HepG2 (cell line): ENCODE measurements at regions not wholly inside any gene's neighbourhood (a gene's known extent, or its start where the extent isn't known, plus 50 kb on each side); places are given as distances from the start of the nearest gene placed in this dataset.

ENCODE experiments used
- ATAC-seq: fragments of 200-7000 bp; cut with Tn5 transposase; 3 replicates; pipeline ENCODE4 v1.9.1; 2020; ENCODE audit warnings: mild to moderate bottlenecking, moderate library complexity
- BruUV-seq: library from RNA; stranded (reverse); fragments of 400-500 nt; replicated peaks from 2 replicates; lab custom pipeline; 2021; lab: Mats Ljungman, UMichigan
- CTCF ChIA-PET: fragments of 300-600 bp; formaldehyde crosslinking; extraction: SDS; loops from one replicate; lab custom pipeline; 2021; ENCODE audit warnings: low total read pairs, inconsistent platforms, low intra/inter-chr PET ratio; lab: Yijun Ruan, JAX
- POLR2A ChIA-PET: fragments of 350-600 bp; sonication (Branson Sonifier 250); formaldehyde crosslinking; loops from one replicate; lab custom pipeline; 2020; ENCODE audit warnings: antibody characterized with exemption, inconsistent platforms; lab: Yijun Ruan, JAX
- DNase-seq: peaks from one replicate; pipeline ENCODE4 v3.0.0-alpha.2; 2015; ENCODE audit warnings: low spot score
- FAIRE-seq: peaks from 3 replicates; lab custom pipeline; 2011; peaks lifted over from hg19 to GRCh38; lab: Jason Lieb, UNC
- H2AFZ ChIP-seq: one replicate; pipeline ENCODE4 v1.6.1; 2011; ENCODE audit warnings: low read length, inconsistent platforms
- H3K27ac ChIP-seq: fragments of 300-600 bp; 3 replicates; pipeline ENCODE4 v1.8.0; 2011; ENCODE audit warnings: mixed run types, mild to moderate bottlenecking, mixed read lengths, low read length, inconsistent platforms; ENCODE audit not compliant: insufficient read depth; ENCODE audit errors: extremely low read length
- H3K27me3 ChIP-seq, 2 experiments: fragments of 200-600 bp in 1 of 2; 2 replicates in 1 of 2; 3 replicates in 1 of 2; pipeline versions ENCODE4 v1.6.0 to v1.8.0; 2011; ENCODE audit warnings: low read length in 2 of 2, mild to moderate bottlenecking in 2 of 2, moderate library complexity in 2 of 2, inconsistent platforms in 1 of 2; ENCODE audit not compliant: insufficient read depth in 2 of 2, control insufficient read depth in 1 of 2
- H3K36me3 ChIP-seq, 2 experiments: fragments of 200-600 bp in 1 of 2; replicated peaks in 1 of 2; 2 replicates in 1 of 2; 3 replicates in 1 of 2; pipeline versions ENCODE4 v1.5.1 to v1.8.0; 2011; ENCODE audit warnings: low read length in 2 of 2, inconsistent platforms in 1 of 2; ENCODE audit not compliant: insufficient read depth in 2 of 2, control insufficient read depth in 1 of 2
- H3K4me1 ChIP-seq: 2 replicates; pipeline ENCODE4 v1.5.1; 2012; ENCODE audit warnings: low read length, inconsistent platforms; ENCODE audit not compliant: insufficient read depth
- H3K4me2 ChIP-seq: 2 replicates; pipeline ENCODE4 v1.6.0; 2011; ENCODE audit warnings: low read depth, low read length, inconsistent platforms
- H3K4me3 ChIP-seq, 3 experiments: fragments of 200-600 bp in 1 of 3; sonication (generic), shearing (Covaris generic) in 1 of 3; replicated peaks in 1 of 3; 2 replicates each; pipeline ENCODE4 v1.5.1; 2011 to 2016; ENCODE audit warnings: low read length in 3 of 3, inconsistent platforms in 2 of 3, low read depth in 2 of 3, mild to moderate bottlenecking in 2 of 3, control low read depth in 1 of 3, mixed read lengths in 1 of 3; ENCODE audit not compliant: insufficient read depth in 1 of 3
- H3K79me2 ChIP-seq: one replicate; pipeline ENCODE4 v1.6.1; 2011; ENCODE audit warnings: low read length, inconsistent platforms; ENCODE audit not compliant: insufficient read depth
- H3K9ac ChIP-seq: 2 replicates; pipeline ENCODE4 v1.6.0; 2011; ENCODE audit warnings: mild to moderate bottlenecking, low read depth, low read length, inconsistent platforms; ENCODE audit not compliant: insufficient read depth
- H3K9me3 ChIP-seq: 2 replicates; pipeline ENCODE4 v1.5.1; 2012; ENCODE audit warnings: mild to moderate bottlenecking, low read length
- H4K20me1 ChIP-seq: 2 replicates; pipeline ENCODE4 v1.6.0; 2011; ENCODE audit warnings: inconsistent platforms, mild to moderate bottlenecking, low read length, moderate library complexity; ENCODE audit not compliant: insufficient read depth
- FLYWCH1 ChIP-seq: sonication (generic); formaldehyde crosslinking; IDR thresholded peaks from 2 replicates; pipeline ENCODE4 v1.8.1; 2023; ENCODE audit warnings: mild to moderate bottlenecking, missing genetic modification reagents
- FOSL2 ChIP-seq: sonication (generic); formaldehyde crosslinking; IDR thresholded peaks from 2 replicates; pipeline ENCODE4 v1.4.0; 2020; ENCODE audit warnings: missing genetic modification reagents
- RFX5 ChIP-seq: IDR thresholded peaks from 2 replicates; pipeline ENCODE4 v1.6.1; 2011; ENCODE audit warnings: low read depth, low read length, improper control_type of control experiment
- SMARCE1 ChIP-seq: fragments of 450-650 bp; IDR thresholded peaks from 2 replicates; pipeline ENCODE4 v1.6.1; 2017; ENCODE audit warnings: borderline replicate concordance
- ZFP90 ChIP-seq: sonication (generic); formaldehyde crosslinking; IDR thresholded peaks from 2 replicates; pipeline ENCODE4 v1.8.0; 2022; ENCODE audit warnings: missing genetic modification reagents, mild to moderate bottlenecking, inconsistent platforms, borderline replicate concordance
- ZNF296 ChIP-seq: sonication (generic); formaldehyde crosslinking; conservative IDR thresholded peaks from 2 replicates; pipeline ENCODE4 v1.5.0; 2020; ENCODE audit warnings: mild to moderate bottlenecking, missing genetic modification reagents
- ZNF350 ChIP-seq: sonication (generic); formaldehyde crosslinking; IDR thresholded peaks from 2 replicates; pipeline ENCODE4 v1.4.0; 2020; ENCODE audit warnings: mild to moderate bottlenecking, low read depth, missing genetic modification reagents, borderline replicate concordance
- ZNF530 ChIP-seq: sonication (generic); formaldehyde crosslinking; IDR thresholded peaks from 2 replicates; pipeline ENCODE4 v1.5.0; 2020; ENCODE audit warnings: low read depth, mild to moderate bottlenecking, missing genetic modification reagents
- WGBS: methylation state at CpG from one replicate; pipeline ENCODE4 v1.1.6; 2017; ENCODE audit warnings: low lambda C conversion rate; 5-methylcytosine and 5-hydroxymethylcytosine counted together
- in situ Hi-C: cut with HindIII; loops from 2 replicates; pipeline ENCODE4 v1.10.0; 2017; ENCODE audit warnings: low pct_unique_long_range_greater_than_20kb; ENCODE audit not compliant: extremely low pct_ligation_motif_present
- intact Hi-C: fragments of 100-400 bp; cut with micrococcal nuclease; formaldehyde crosslinking; loops from one replicate; pipeline ENCODE4 v1.10.0; 2022; ENCODE audit not compliant: unreplicated experiment
- TF ChIP-seq, protein P1 (sequence below): sonication (generic); formaldehyde crosslinking; IDR thresholded peaks from 2 replicates; pipeline ENCODE4 v1.4.0; 2020; ENCODE audit warnings: mild to moderate bottlenecking, missing genetic modification reagents
- TF ChIP-seq, protein P2 (sequence below): IDR thresholded peaks from 2 replicates; pipeline ENCODE4 v1.6.1; 2018; ENCODE audit warnings: missing genetic modification reagents, mild to moderate bottlenecking, missing compliant biosample characterization

- CTCF ChIA-PET = no interaction called here
- POLR2A ChIA-PET = no interaction called here
- BruUV-seq = no TSS peak
Observed at GRCh38 chr19:28044477-28044876, 1168.5 kb downstream of the UQCRFS1 start.

More at GRCh38 chr19:28044477-28044876, 1168.5 kb downstream of the UQCRFS1 start:
- no peak for FAIRE-seq
- Histone ChIP-seq H3K27ac (no peak overlapping the region), H3K4me1 (no peaks in the 10 kb centered on the region), H3K4me3 (no peak overlapping the region), H3K9ac (no peak overlapping the region), H3K36me3 (no peaks in the 10 kb centered on the region), H3K9me3 (peaks cover 97% of the 10 kb centered on the region), H3K4me2 (no peak overlapping the region), H2AFZ (no peak overlapping the region), H4K20me1 (no peaks in the 10 kb centered on the region), H3K27me3 (no peaks in the 10 kb centered on the region), H3K79me2 (no peaks in the 10 kb centered on the region)
- in situ Hi-C loops (no loop called here), intact Hi-C loops (no loop called here)
- no peak for ATAC-seq
- TF ChIP-seq FLYWCH1 (CRISPR knock-in tag) = no peak
- no peak for TF ChIP-seq RFX5
- no peak for TF ChIP-seq FOSL2 (CRISPR knock-in tag)
- TF ChIP-seq ZNF530 (CRISPR knock-in tag) = no peak
- TF ChIP-seq, protein P1, sequence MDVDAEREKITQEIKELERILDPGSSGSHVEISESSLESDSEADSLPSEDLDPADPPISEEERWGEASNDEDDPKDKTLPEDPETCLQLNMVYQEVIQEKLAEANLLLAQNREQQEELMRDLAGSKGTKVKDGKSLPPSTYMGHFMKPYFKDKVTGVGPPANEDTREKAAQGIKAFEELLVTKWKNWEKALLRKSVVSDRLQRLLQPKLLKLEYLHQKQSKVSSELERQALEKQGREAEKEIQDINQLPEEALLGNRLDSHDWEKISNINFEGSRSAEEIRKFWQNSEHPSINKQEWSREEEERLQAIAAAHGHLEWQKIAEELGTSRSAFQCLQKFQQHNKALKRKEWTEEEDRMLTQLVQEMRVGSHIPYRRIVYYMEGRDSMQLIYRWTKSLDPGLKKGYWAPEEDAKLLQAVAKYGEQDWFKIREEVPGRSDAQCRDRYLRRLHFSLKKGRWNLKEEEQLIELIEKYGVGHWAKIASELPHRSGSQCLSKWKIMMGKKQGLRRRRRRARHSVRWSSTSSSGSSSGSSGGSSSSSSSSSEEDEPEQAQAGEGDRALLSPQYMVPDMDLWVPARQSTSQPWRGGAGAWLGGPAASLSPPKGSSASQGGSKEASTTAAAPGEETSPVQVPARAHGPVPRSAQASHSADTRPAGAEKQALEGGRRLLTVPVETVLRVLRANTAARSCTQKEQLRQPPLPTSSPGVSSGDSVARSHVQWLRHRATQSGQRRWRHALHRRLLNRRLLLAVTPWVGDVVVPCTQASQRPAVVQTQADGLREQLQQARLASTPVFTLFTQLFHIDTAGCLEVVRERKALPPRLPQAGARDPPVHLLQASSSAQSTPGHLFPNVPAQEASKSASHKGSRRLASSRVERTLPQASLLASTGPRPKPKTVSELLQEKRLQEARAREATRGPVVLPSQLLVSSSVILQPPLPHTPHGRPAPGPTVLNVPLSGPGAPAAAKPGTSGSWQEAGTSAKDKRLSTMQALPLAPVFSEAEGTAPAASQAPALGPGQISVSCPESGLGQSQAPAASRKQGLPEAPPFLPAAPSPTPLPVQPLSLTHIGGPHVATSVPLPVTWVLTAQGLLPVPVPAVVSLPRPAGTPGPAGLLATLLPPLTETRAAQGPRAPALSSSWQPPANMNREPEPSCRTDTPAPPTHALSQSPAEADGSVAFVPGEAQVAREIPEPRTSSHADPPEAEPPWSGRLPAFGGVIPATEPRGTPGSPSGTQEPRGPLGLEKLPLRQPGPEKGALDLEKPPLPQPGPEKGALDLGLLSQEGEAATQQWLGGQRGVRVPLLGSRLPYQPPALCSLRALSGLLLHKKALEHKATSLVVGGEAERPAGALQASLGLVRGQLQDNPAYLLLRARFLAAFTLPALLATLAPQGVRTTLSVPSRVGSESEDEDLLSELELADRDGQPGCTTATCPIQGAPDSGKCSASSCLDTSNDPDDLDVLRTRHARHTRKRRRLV (CRISPR knock-in tag) = no peak
- TF ChIP-seq SMARCE1 = no peak
- TF ChIP-seq ZNF350 = no peak
- TF ChIP-seq ZNF296 = no peak
- TF ChIP-seq, protein P2, sequence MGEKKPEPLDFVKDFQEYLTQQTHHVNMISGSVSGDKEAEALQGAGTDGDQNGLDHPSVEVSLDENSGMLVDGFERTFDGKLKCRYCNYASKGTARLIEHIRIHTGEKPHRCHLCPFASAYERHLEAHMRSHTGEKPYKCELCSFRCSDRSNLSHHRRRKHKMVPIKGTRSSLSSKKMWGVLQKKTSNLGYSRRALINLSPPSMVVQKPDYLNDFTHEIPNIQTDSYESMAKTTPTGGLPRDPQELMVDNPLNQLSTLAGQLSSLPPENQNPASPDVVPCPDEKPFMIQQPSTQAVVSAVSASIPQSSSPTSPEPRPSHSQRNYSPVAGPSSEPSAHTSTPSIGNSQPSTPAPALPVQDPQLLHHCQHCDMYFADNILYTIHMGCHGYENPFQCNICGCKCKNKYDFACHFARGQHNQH (CRISPR knock-in tag) = no peak
- TF ChIP-seq ZFP90 (CRISPR knock-in tag) = no peak
- no peak for DNase-seq
- WGBS = 0% methylated on average over 3 of the region's 4 CpGs
